ENCODE measurements at regions not wholly inside any gene's neighbourhood (a gene's known extent, or its start where the extent isn't known, plus 50 kb on each side); places are given as distances from the start of the nearest gene placed in this dataset.
A peak's percentile ranks its signal among the peaks of the same experiment; 100 is the strongest.
"Not testable (repeated sequence)": the region's sequence is repeated elsewhere in the genome, so short reads cannot be mapped to it uniquely, and the experiment has no call there.

GRCh38 chr16:23013484-23013883, 135.8 kb downstream of the USP31 start:
- ATAC-seq (no peak), DNase-seq (no peak)
- intact Hi-C loops (cut with DNase I), result no loop called here

- no peak for DNase-seq
- no peak for ATAC-seq
- intact Hi-C loops (cut with DNase I), result no loop called here
Measured at GRCh38 chr16:23009075-23009474, 140.2 kb downstream of the USP31 start.

GRCh38 chr16:23008041-23008440, 141.2 kb downstream of the USP31 start:
- no peak for ATAC-seq
- intact Hi-C loops (cut with DNase I), result no loop called here
- no peak for DNase-seq

- intact Hi-C loops (cut with DNase I), result no loop called here
- no peak for DNase-seq
- no peak for ATAC-seq
Measured at GRCh38 chr16:23006380-23006779, 142.9 kb downstream of the USP31 start.

- intact Hi-C loops (cut with DNase I), result no loop called here
- ATAC-seq (no peak), DNase-seq (no peak)
Measured at GRCh38 chr16:23005951-23006350, 143.3 kb downstream of the USP31 start.

GRCh38 chr16:22989598-22989997, 159.7 kb downstream of the USP31 start:
- ATAC-seq (no peak), DNase-seq (no peak)
- intact Hi-C loops (cut with DNase I), result no loop called here

- intact Hi-C loops (cut with DNase I), result no loop called here
- DNase-seq (no peak), ATAC-seq (no peak)
Measured at GRCh38 chr16:22983614-22984013, 165.6 kb downstream of the USP31 start.

- intact Hi-C loops (cut with DNase I); DNase-seq; ATAC-seq: not testable (repeated sequence)
Measured at GRCh38 chr16:22980514-22980913, 166.6 kb downstream of the HS3ST2 start.

GRCh38 chr16:22979038-22979437, 165.1 kb downstream of the HS3ST2 start:
- intact Hi-C loops (cut with DNase I), result no loop called here
- ATAC-seq (no peak), DNase-seq (no peak)

- intact Hi-C loops (cut with DNase I), result no loop called here
- no peak for ATAC-seq
- DNase-seq, result no peak
Measured at GRCh38 chr16:22977294-22977697, 163.3 kb downstream of the HS3ST2 start.

- no peak for DNase-seq
- intact Hi-C loops (cut with DNase I), result no loop called here
- ATAC-seq, result no peak
Measured at GRCh38 chr16:22973522-22973921, 159.6 kb downstream of the HS3ST2 start.

- ATAC-seq, result no peak
- no peak for DNase-seq
- intact Hi-C loops (cut with DNase I), result no loop called here
Measured at GRCh38 chr16:22971346-22971924, 157.5 kb downstream of the HS3ST2 start.

GRCh38 chr16:22970209-22970865, 156.4 kb downstream of the HS3ST2 start:
- intact Hi-C loops (cut with DNase I), result no loop called here
- DNase-seq (no peak), ATAC-seq (peak in 1 of 2 donors; percentile 47)

GRCh38 chr16:22969567-22969966, 155.6 kb downstream of the HS3ST2 start:
- DNase-seq, result no peak
- intact Hi-C loops (cut with DNase I), result no loop called here
- no peak for ATAC-seq

GRCh38 chr16:22968931-22969330, 155.0 kb downstream of the HS3ST2 start:
- intact Hi-C loops (cut with DNase I), result no loop called here
- DNase-seq, result no peak
- no peak for ATAC-seq

- intact Hi-C loops (cut with DNase I), result no loop called here
- DNase-seq (no peak), ATAC-seq (no peak)
Measured at GRCh38 chr16:22967521-22968095, 153.6 kb downstream of the HS3ST2 start.
